Panc1 (cell line): ENCODE measurements at regions not wholly inside any gene's neighbourhood (a gene's known extent, or its start where the extent isn't known, plus 50 kb on each side); places are given as distances from the start of the nearest gene placed in this dataset.

Experiments
- ATAC-seq: fragments of 200-7000 bp; cut with Tn5 transposase; 2 replicates; pipeline ENCODE4 v1.9.1; 2020; ENCODE audit warnings: mild to moderate bottlenecking, moderate library complexity
- BruUV-seq: library from RNA; stranded (reverse); fragments of 400-500 nt; replicated peaks from 2 replicates; lab custom pipeline; 2021; lab: Mats Ljungman, UMichigan
- CTCF ChIA-PET: fragments of 300-600 bp; sonication (Branson Sonifier 250); formaldehyde crosslinking; loops from one replicate; lab custom pipeline; 2022; ENCODE audit warnings: antibody characterized with exemption; lab: Charles Lee
- POLR2A ChIA-PET: fragments of 300-600 bp; sonication (Branson Sonifier 250); formaldehyde crosslinking; loops from one replicate; lab custom pipeline; 2022; ENCODE audit warnings: antibody characterized with exemption; lab: Charles Lee
- DNase-seq: peaks from one replicate; pipeline ENCODE4 v3.0.0-alpha.2; 2010; ENCODE audit warnings: low read depth, low spot score
- H3K27ac ChIP-seq: 2 replicates; pipeline ENCODE4 v1.5.1; 2011; ENCODE audit warnings: mild to moderate bottlenecking, low read length, inconsistent platforms
- H3K27me3 ChIP-seq: fragments of 200-500 bp; sonication (Bioruptor generic); 2 replicates; pipeline ENCODE4 v1.6.0; 2014; ENCODE audit warnings: low read length, inconsistent platforms; ENCODE audit not compliant: control insufficient read depth, insufficient read depth
- H3K36me3 ChIP-seq: fragments of 200-500 bp; sonication (Bioruptor generic); 2 replicates; pipeline ENCODE4 v1.5.1; 2014; ENCODE audit warnings: inconsistent platforms, mild to moderate bottlenecking, low read length, moderate library complexity; ENCODE audit not compliant: control insufficient read depth, insufficient read depth
- H3K4me1 ChIP-seq: 2 replicates; pipeline ENCODE4 v1.5.1; 2011; ENCODE audit warnings: inconsistent platforms, mild to moderate bottlenecking, low read length, moderate library complexity; ENCODE audit not compliant: control insufficient read depth, insufficient read depth
- H3K4me3 ChIP-seq, 2 experiments: 2 replicates each; pipeline ENCODE4 v1.5.1; 2011 to 2012; ENCODE audit warnings: low read depth in 2 of 2, low read length in 2 of 2, mild to moderate bottlenecking in 2 of 2, inconsistent platforms in 1 of 2, moderate library complexity in 1 of 2
- H3K9me3 ChIP-seq: fragments of 200-500 bp; sonication (Bioruptor generic); 2 replicates; pipeline ENCODE4 v1.5.1; 2014; ENCODE audit warnings: low read depth, mild to moderate bottlenecking, inconsistent platforms, low read length, moderate library complexity; ENCODE audit not compliant: control insufficient read depth, insufficient read depth
- CTCF ChIP-seq: fragments of 450-650 bp; IDR thresholded peaks from 2 replicates; pipeline ENCODE4 v1.5.1; 2017; ENCODE audit warnings: mild to moderate bottlenecking
- POLR2AphosphoS5 ChIP-seq: IDR thresholded peaks from 2 replicates; pipeline ENCODE4 v1.6.1; 2012; ENCODE audit warnings: mild to moderate bottlenecking, low read depth, low read length, moderate library complexity
- SIN3A ChIP-seq: IDR thresholded peaks from 2 replicates; pipeline ENCODE4 v1.6.1; 2012; ENCODE audit warnings: low read depth, mild to moderate bottlenecking, low read length, moderate library complexity, borderline replicate concordance; ENCODE audit not compliant: insufficient read depth
- TCF7L2 ChIP-seq: IDR thresholded peaks from 2 replicates; pipeline ENCODE4 v1.6.1; 2011; ENCODE audit warnings: mild to moderate bottlenecking, low read depth, low read length, inconsistent platforms
- in situ Hi-C: cut with HindIII; loops from 2 replicates; pipeline ENCODE4 v1.10.0; 2016; ENCODE audit warnings: low sequenced_read_pairs, low pct_unique_long_range_greater_than_20kb
- intact Hi-C: fragments of 100-400 bp; cut with micrococcal nuclease; formaldehyde crosslinking; loops from one replicate; pipeline ENCODE4 v1.10.0; 2022; ENCODE audit not compliant: unreplicated experiment
- TF ChIP-seq, protein P1 (sequence below), 2 experiments: IDR thresholded peaks; 2 replicates each; pipeline ENCODE4 v1.6.1; 2011 to 2012; ENCODE audit warnings: low read depth in 2 of 2, control low read depth in 1 of 2, low read length in 1 of 2, mild to moderate bottlenecking in 1 of 2, moderate library complexity in 1 of 2; ENCODE audit not compliant: insufficient read depth in 1 of 2

GRCh38 chr1:22289307-22289995, 146.6 kb upstream of the WNT4 start:
- POLR2A ChIA-PET, result interaction anchor here (0.6 kb wide), 1 partner anchor 100 kb away, joined by 7 read pairs; no protein-coding TSS in a partner anchor
- ATAC-seq (no peak), DNase-seq (no peak)
- no peak for TF ChIP-seq SIN3A
- no peak for TF ChIP-seq CTCF
- TF ChIP-seq TCF7L2, result no peak
- CTCF ChIA-PET, result no interaction called here
- Histone ChIP-seq H3K9me3 (no peaks in the 10 kb centered on the region), H3K36me3 (no peaks in the 10 kb centered on the region), H3K27me3 (no peaks in the 10 kb centered on the region), H3K27ac (no peak overlapping the region), H3K4me3 (no peak overlapping the region), H3K4me1 (no peaks in the 10 kb centered on the region)
- no TSS peak for BruUV-seq
- in situ Hi-C loops (no loop called here), intact Hi-C loops (no loop called here)

DNA sequence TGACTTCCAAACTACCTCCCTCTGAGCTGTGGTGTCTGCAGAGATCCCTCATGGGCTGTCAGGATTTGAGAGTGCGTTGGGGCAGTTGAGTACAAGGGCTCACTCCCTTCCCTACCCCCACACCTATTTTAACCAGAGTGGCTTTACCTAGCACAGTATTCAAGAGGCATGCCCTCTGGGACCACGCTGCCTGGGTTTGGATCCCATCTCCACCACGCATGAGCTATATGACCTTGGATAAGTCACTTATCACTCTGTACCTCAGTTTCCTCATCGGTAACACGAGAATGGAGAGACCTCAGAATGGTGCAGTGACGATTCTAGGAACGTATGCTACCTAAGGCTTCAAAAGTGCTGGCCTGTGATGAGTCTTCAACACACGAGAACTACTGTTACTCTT, 147.3 kb upstream of the WNT4 start:
- Histone ChIP-seq H3K4me1 (no peaks in the 10 kb centered on the region), H3K27ac (no peak overlapping the region), H3K27me3 (no peaks in the 10 kb centered on the region), H3K9me3 (no peaks in the 10 kb centered on the region), H3K4me3 (no peak overlapping the region), H3K36me3 (no peaks in the 10 kb centered on the region)
- no TSS peak for BruUV-seq
- POLR2A ChIA-PET, result no interaction called here
- intact Hi-C loops (no loop called here), in situ Hi-C loops (no loop called here)
- ATAC-seq, result no peak
- TF ChIP-seq TCF7L2, result no peak
- no peak for TF ChIP-seq SIN3A
- no peak for TF ChIP-seq POLR2AphosphoS5
- TF ChIP-seq, protein P1, sequence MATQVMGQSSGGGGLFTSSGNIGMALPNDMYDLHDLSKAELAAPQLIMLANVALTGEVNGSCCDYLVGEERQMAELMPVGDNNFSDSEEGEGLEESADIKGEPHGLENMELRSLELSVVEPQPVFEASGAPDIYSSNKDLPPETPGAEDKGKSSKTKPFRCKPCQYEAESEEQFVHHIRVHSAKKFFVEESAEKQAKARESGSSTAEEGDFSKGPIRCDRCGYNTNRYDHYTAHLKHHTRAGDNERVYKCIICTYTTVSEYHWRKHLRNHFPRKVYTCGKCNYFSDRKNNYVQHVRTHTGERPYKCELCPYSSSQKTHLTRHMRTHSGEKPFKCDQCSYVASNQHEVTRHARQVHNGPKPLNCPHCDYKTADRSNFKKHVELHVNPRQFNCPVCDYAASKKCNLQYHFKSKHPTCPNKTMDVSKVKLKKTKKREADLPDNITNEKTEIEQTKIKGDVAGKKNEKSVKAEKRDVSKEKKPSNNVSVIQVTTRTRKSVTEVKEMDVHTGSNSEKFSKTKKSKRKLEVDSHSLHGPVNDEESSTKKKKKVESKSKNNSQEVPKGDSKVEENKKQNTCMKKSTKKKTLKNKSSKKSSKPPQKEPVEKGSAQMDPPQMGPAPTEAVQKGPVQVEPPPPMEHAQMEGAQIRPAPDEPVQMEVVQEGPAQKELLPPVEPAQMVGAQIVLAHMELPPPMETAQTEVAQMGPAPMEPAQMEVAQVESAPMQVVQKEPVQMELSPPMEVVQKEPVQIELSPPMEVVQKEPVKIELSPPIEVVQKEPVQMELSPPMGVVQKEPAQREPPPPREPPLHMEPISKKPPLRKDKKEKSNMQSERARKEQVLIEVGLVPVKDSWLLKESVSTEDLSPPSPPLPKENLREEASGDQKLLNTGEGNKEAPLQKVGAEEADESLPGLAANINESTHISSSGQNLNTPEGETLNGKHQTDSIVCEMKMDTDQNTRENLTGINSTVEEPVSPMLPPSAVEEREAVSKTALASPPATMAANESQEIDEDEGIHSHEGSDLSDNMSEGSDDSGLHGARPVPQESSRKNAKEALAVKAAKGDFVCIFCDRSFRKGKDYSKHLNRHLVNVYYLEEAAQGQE (IDR thresholded peaks at IDR 0.05; ENCODE audit: insufficient read depth in 1 of 2, low read depth in 2 of 2, low read length in 1 of 2), result no peak
- no peak for TF ChIP-seq CTCF
- CTCF ChIA-PET, result no interaction called here
- DNase-seq, result no peak
